ENCODE measurements at regions not wholly inside any gene's neighbourhood (a gene's known extent, or its start where the extent isn't known, plus 50 kb on each side); places are given as distances from the start of the nearest gene placed in this dataset.
"Not testable (repeated sequence)": the region's sequence is repeated elsewhere in the genome, so short reads cannot be mapped to it uniquely, and the experiment has no call there.

GRCh38 chr12:27163048-27163715 is 80.8 kb upstream of the C12orf71 start:
- WGBS: 84% methylated on average over 3 of the region's 3 CpGs
- H3K9me3 ChIP-seq (ENCODE audit: insufficient read depth, low read depth, low read length): no peaks in the 10 kb centered on the region
- H3K4me3 ChIP-seq (ENCODE audit: low read length): no peak overlapping the region
- H3K4me1 ChIP-seq (ENCODE audit: insufficient read depth, low read length): peaks cover 8% of the 10 kb centered on the region
- no peak overlapping the region for H3K27ac ChIP-seq (ENCODE audit: low read depth, low read length)
- no peak overlapping the region for H3K9ac ChIP-seq (ENCODE audit: low read depth, low read length)
- H3K36me3 ChIP-seq (ENCODE audit: insufficient read depth, low read length): no peaks in the 10 kb centered on the region
- H3K27me3 ChIP-seq (ENCODE audit: insufficient read depth, low read length): no peaks in the 10 kb centered on the region

GRCh38 chr12:27163894-27164293 is 80.2 kb upstream of the STK38L start:
- Histone ChIP-seq H3K27ac (ENCODE audit: low read depth, low read length) (no peak overlapping the region), H3K27me3 (ENCODE audit: insufficient read depth, low read length) (no peaks in the 10 kb centered on the region), H3K4me3 (ENCODE audit: low read length) (no peak overlapping the region), H3K9ac (ENCODE audit: low read depth, low read length) (no peak overlapping the region), H3K36me3 (ENCODE audit: insufficient read depth, low read length) (no peaks in the 10 kb centered on the region), H3K4me1 (ENCODE audit: insufficient read depth, low read length) (peaks cover 2% of the 10 kb centered on the region), H3K9me3 (ENCODE audit: insufficient read depth, low read depth, low read length) (no peaks in the 10 kb centered on the region)
- whole genome bisulfite sequencing: 100% methylated on average over 1 of the region's 1 CpG

GRCh38 chr12:27164330-27165040 is 79.6 kb upstream of the STK38L start:
- WGBS: 84% methylated on average over 1 of the region's 2 CpGs

GRCh38 chr12:27165958-27166357 is 78.1 kb upstream of the STK38L start:
- H3K27me3 ChIP-seq (ENCODE audit: insufficient read depth, low read length); H3K4me3 ChIP-seq (ENCODE audit: low read length); H3K27ac ChIP-seq (ENCODE audit: low read depth, low read length); H3K9ac ChIP-seq (ENCODE audit: low read depth, low read length); H3K9me3 ChIP-seq (ENCODE audit: insufficient read depth, low read depth, low read length); H3K36me3 ChIP-seq (ENCODE audit: insufficient read depth, low read length); H3K4me1 ChIP-seq (ENCODE audit: insufficient read depth, low read length): not testable (repeated sequence)
- 100% methylated on average over 1 of the region's 1 CpG for WGBS

More at GRCh38 chr12:27164330-27165040, 79.6 kb upstream of the STK38L start:
- no peaks in the 10 kb centered on the region for H3K36me3 ChIP-seq (ENCODE audit: insufficient read depth, low read length)
- H3K9me3 ChIP-seq (ENCODE audit: insufficient read depth, low read depth, low read length): no peaks in the 10 kb centered on the region
- H3K27ac ChIP-seq (ENCODE audit: low read depth, low read length): no peak overlapping the region
- H3K27me3 ChIP-seq (ENCODE audit: insufficient read depth, low read length): no peaks in the 10 kb centered on the region
- H3K4me1 ChIP-seq (ENCODE audit: insufficient read depth, low read length): no peaks in the 10 kb centered on the region
- H3K9ac ChIP-seq (ENCODE audit: low read depth, low read length): no peak overlapping the region
- H3K4me3 ChIP-seq (ENCODE audit: low read length): no peak overlapping the region

GRCh38 chr12:27171494-27171893 is 72.6 kb upstream of the STK38L start:
- H3K9me3 ChIP-seq (ENCODE audit: insufficient read depth, low read depth, low read length): peaks cover 15% of the 10 kb centered on the region; the same call in 1 of the 2 replicates
- not testable (repeated sequence) for H3K9ac ChIP-seq (ENCODE audit: low read depth, low read length); H3K36me3 ChIP-seq (ENCODE audit: insufficient read depth, low read length); H3K4me1 ChIP-seq (ENCODE audit: insufficient read depth, low read length); H3K4me3 ChIP-seq (ENCODE audit: low read length); H3K27ac ChIP-seq (ENCODE audit: low read depth, low read length); H3K27me3 ChIP-seq (ENCODE audit: insufficient read depth, low read length)
- WGBS: 93% methylated on average over 3 of the region's 3 CpGs

- H3K4me1 ChIP-seq (ENCODE audit: insufficient read depth, low read length): peaks cover 9% of the 10 kb centered on the region; the same call in 1 of the 2 replicates
- H3K27ac ChIP-seq (ENCODE audit: low read depth, low read length): no peak overlapping the region
- H3K9ac ChIP-seq (ENCODE audit: low read depth, low read length): no peak overlapping the region
Measured at GRCh38 chr12:27176765-27177164, 67.3 kb upstream of the STK38L start.

GRCh38 chr12:27177706-27178105 is 66.4 kb upstream of the STK38L start:
- no peaks in the 10 kb centered on the region for H3K27me3 ChIP-seq (ENCODE audit: insufficient read depth, low read length)
- H3K4me1 ChIP-seq (ENCODE audit: insufficient read depth, low read length): peaks cover 9% of the 10 kb centered on the region; the same call in 1 of the 2 replicates
- H3K27ac ChIP-seq (ENCODE audit: low read depth, low read length): no peak overlapping the region
- H3K4me3 ChIP-seq (ENCODE audit: low read length): no peak overlapping the region
- H3K9ac ChIP-seq (ENCODE audit: low read depth, low read length): no peak overlapping the region
- no peaks in the 10 kb centered on the region for H3K36me3 ChIP-seq (ENCODE audit: insufficient read depth, low read length)
- peaks cover 2% of the 10 kb centered on the region; the same call in 1 of the 2 replicates for H3K9me3 ChIP-seq (ENCODE audit: insufficient read depth, low read depth, low read length)

More at GRCh38 chr12:27176765-27177164, 67.3 kb upstream of the STK38L start:
- no peaks in the 10 kb centered on the region for H3K27me3 ChIP-seq (ENCODE audit: insufficient read depth, low read length)
- H3K36me3 ChIP-seq (ENCODE audit: insufficient read depth, low read length): no peaks in the 10 kb centered on the region
- no peak overlapping the region for H3K4me3 ChIP-seq (ENCODE audit: low read length)
- peaks cover 12% of the 10 kb centered on the region; the same call in 1 of the 2 replicates for H3K9me3 ChIP-seq (ENCODE audit: insufficient read depth, low read depth, low read length)

- Histone ChIP-seq H3K36me3 (ENCODE audit: insufficient read depth, low read length) (no peaks in the 10 kb centered on the region), H3K4me1 (ENCODE audit: insufficient read depth, low read length) (peaks cover 9% of the 10 kb centered on the region; the same call in 1 of the 2 replicates), H3K27me3 (ENCODE audit: insufficient read depth, low read length) (no peaks in the 10 kb centered on the region), H3K9me3 (ENCODE audit: insufficient read depth, low read depth, low read length) (no peaks in the 10 kb centered on the region), H3K4me3 (ENCODE audit: low read length) (no peak overlapping the region), H3K27ac (ENCODE audit: low read depth, low read length) (no peak overlapping the region), H3K9ac (ENCODE audit: low read depth, low read length) (no peak overlapping the region)
- no CpG with 5 or more reads among the region's 1 CpG for WGBS
Measured at GRCh38 chr12:27178255-27178654, 65.8 kb upstream of the STK38L start.

GRCh38 chr12:27178723-27179399 is 65.2 kb upstream of the STK38L start:
- 95% methylated on average over 1 of the region's 2 CpGs for WGBS
- Histone ChIP-seq H3K36me3 (ENCODE audit: insufficient read depth, low read length) (no peaks in the 10 kb centered on the region), H3K4me1 (ENCODE audit: insufficient read depth, low read length) (peaks cover 9% of the 10 kb centered on the region; the same call in 1 of the 2 replicates), H3K9me3 (ENCODE audit: insufficient read depth, low read depth, low read length) (no peaks in the 10 kb centered on the region), H3K4me3 (ENCODE audit: low read length) (no peak overlapping the region), H3K27me3 (ENCODE audit: insufficient read depth, low read length) (no peaks in the 10 kb centered on the region), H3K9ac (ENCODE audit: low read depth, low read length) (no peak overlapping the region), H3K27ac (ENCODE audit: low read depth, low read length) (peak overlapping the region; percentile 37; the same call in 1 of the 2 replicates)

- Histone ChIP-seq H3K36me3 (ENCODE audit: insufficient read depth, low read length) (no peaks in the 10 kb centered on the region), H3K27ac (ENCODE audit: low read depth, low read length) (peak overlapping the region; percentile 37; the same call in 1 of the 2 replicates), H3K4me3 (ENCODE audit: low read length) (no peak overlapping the region), H3K9me3 (ENCODE audit: insufficient read depth, low read depth, low read length) (no peaks in the 10 kb centered on the region), H3K9ac (ENCODE audit: low read depth, low read length) (peak overlapping the region; percentile 17; the same call in 1 of the 2 replicates), H3K27me3 (ENCODE audit: insufficient read depth, low read length) (no peaks in the 10 kb centered on the region), H3K4me1 (ENCODE audit: insufficient read depth, low read length) (peaks cover 9% of the 10 kb centered on the region; the same call in 1 of the 2 replicates)
- WGBS: 84% methylated on average over 6 of the region's 6 CpGs
Measured at GRCh38 chr12:27179400-27180214, 64.5 kb upstream of the STK38L start.

Data from HUES64 (cell line).